Thymus (tissue), 11 donors: ENCODE measurements at regions not wholly inside any gene's neighbourhood (a gene's known extent, or its start where the extent isn't known, plus 50 kb on each side); places are given as distances from the start of the nearest gene placed in this dataset.

Experiments
- DNase-seq, 9 donors: peaks; one replicate each; pipeline ENCODE4 v3.0.0-alpha.2; 2013; ENCODE audit warnings: low spot score in 9 of 9, low read depth in 6 of 9, missing footprints in 1 of 9
- H3K27ac ChIP-seq, 2 donors: one replicate each; pipeline ENCODE4 v1.5.1; 2013; ENCODE audit warnings: control low read depth in 1 of 2, low read depth in 1 of 2, low read length in 1 of 2, mild to moderate bottlenecking in 1 of 2, moderate library complexity in 1 of 2
- H3K27me3 ChIP-seq, 2 donors: one replicate each; pipeline ENCODE4 v1.5.1; 2013; ENCODE audit warnings: low read length in 1 of 2; ENCODE audit not compliant: control insufficient read depth in 2 of 2, insufficient read depth in 1 of 2
- H3K36me3 ChIP-seq, 2 donors: one replicate each; pipeline ENCODE4 v1.5.1; 2013; ENCODE audit warnings: low read length in 1 of 2, mild to moderate bottlenecking in 1 of 2, moderate library complexity in 1 of 2; ENCODE audit not compliant: control insufficient read depth in 2 of 2, insufficient read depth in 2 of 2
- H3K4me1 ChIP-seq, 2 donors: one replicate each; pipeline ENCODE4 v1.5.1; 2013; ENCODE audit warnings: low read length in 2 of 2; ENCODE audit not compliant: control insufficient read depth in 2 of 2, insufficient read depth in 2 of 2
- H3K4me3 ChIP-seq, 2 donors: one replicate each; pipeline ENCODE4 v1.5.1; 2013; ENCODE audit warnings: low read length in 2 of 2, control low read depth in 1 of 2, mild to moderate bottlenecking in 1 of 2
- H3K9me3 ChIP-seq, 2 donors: one replicate each; pipeline ENCODE4 v1.5.1; 2013; ENCODE audit warnings: low read length in 1 of 2, mild to moderate bottlenecking in 1 of 2; ENCODE audit not compliant: control insufficient read depth in 2 of 2, insufficient read depth in 1 of 2
- WGBS: extraction: QIAGEN DNeasy Blood & Tissue Kit; methylation state at CpG from one replicate; pipeline ENCODE4 v1.1.7; 2013; 5-methylcytosine and 5-hydroxymethylcytosine counted together
- donor health status: healthy.

- DNase-seq = no peak
- H3K36me3 ChIP-seq = no peaks in the 10 kb centered on the region
- peaks cover 14 to 67% of the 10 kb centered on the region in 2 donors for H3K4me1 ChIP-seq
- H3K27ac ChIP-seq = no peak overlapping the region
- H3K9me3 ChIP-seq = peaks cover 0 to 7% of the 10 kb centered on the region in 2 donors
- 95% methylated on average over 2 of the region's 2 CpGs for WGBS
- H3K4me3 ChIP-seq = no peak overlapping the region
- H3K27me3 ChIP-seq = no peaks in the 10 kb centered on the region
Measured at GRCh38 chr1:108046026-108046425, 81.0 kb upstream of the VAV3 start.

GRCh38 chr1:108045460-108045859 is 80.5 kb upstream of the VAV3 start:
- Histone ChIP-seq H3K9me3 (peaks cover 0 to 7% of the 10 kb centered on the region in 2 donors), H3K4me3 (no peak overlapping the region), H3K4me1 (peaks cover 9 to 63% of the 10 kb centered on the region in 2 donors), H3K27me3 (no peaks in the 10 kb centered on the region), H3K36me3 (no peaks in the 10 kb centered on the region), H3K27ac (peak overlapping the region; percentile 75 to 82)
- DNase-seq = peak in 2 of 9 donors; percentile 41 to 60
- WGBS = 86% methylated on average over 7 of the region's 7 CpGs

DNA sequence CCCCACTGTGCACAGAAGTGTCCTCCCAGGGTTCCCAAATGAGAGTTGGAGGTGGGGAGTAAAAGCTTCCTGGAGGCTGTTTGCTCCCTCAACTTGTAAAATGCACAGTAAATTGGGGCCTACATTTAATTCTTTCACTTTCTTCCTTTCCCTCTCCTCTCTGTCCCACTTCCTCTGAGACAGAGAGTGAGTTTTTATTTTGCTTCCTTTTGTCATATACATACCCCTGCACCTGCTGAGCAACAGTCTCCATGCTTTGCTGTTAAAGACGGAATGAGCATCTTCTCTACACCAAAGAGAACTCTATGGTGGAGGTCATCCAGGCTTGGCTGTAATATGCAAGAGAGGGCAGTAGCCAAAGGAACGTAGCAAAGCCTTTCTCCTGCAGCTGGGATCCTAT is 79.3 kb upstream of the VAV3 start:
- Histone ChIP-seq H3K9me3 (peaks cover 0 to 4% of the 10 kb centered on the region in 2 donors), H3K27ac (peak overlapping the region; percentile 62 to 82), H3K36me3 (no peaks in the 10 kb centered on the region), H3K4me1 (peaks cover 8 to 53% of the 10 kb centered on the region in 2 donors), H3K27me3 (no peaks in the 10 kb centered on the region), H3K4me3 (no peak overlapping the region)
- 67% methylated on average over 2 of the region's 2 CpGs for WGBS
- peak in 1 of 9 donors; percentile 59 for DNase-seq

DNA sequence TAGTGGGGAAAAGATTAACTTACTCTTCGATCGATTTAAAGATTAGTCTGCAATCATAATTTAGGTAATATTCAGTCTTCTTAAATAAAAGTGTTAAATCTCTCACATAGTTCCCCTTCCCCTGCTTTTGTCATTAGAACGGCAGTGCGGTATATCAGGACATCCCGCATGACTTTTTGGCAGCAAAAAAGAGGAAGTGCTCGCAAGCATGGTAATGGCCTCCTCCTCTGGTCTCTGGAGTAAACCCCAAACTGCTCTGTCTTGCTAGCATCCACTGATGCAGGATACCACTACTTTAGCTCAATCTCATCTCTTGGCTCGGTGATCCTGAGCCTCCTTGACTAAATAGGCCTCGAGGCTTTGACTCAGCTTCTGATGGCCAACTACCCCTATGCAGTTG is 78.7 kb upstream of the VAV3 start:
- 55% methylated on average over 8 of the region's 8 CpGs for WGBS
- Histone ChIP-seq H3K4me1 (peaks cover 8 to 48% of the 10 kb centered on the region in 2 donors), H3K27ac (peak overlapping the region in 1 of 2 donors; percentile 82), H3K36me3 (no peaks in the 10 kb centered on the region), H3K27me3 (no peaks in the 10 kb centered on the region), H3K4me3 (no peak overlapping the region), H3K9me3 (peaks cover 0 to 2% of the 10 kb centered on the region in 2 donors)
- peak in 1 of 9 donors; percentile 21 for DNase-seq

GRCh38 chr1:108042610-108043009 is 77.6 kb upstream of the VAV3 start:
- Histone ChIP-seq H3K4me3 (no peak overlapping the region), H3K27ac (no peak overlapping the region), H3K4me1 (peaks cover 8 to 46% of the 10 kb centered on the region in 2 donors), H3K27me3 (no peaks in the 10 kb centered on the region), H3K9me3 (no peaks in the 10 kb centered on the region), H3K36me3 (no peaks in the 10 kb centered on the region)
- WGBS = 100% methylated on average over 1 of the region's 1 CpG
- no peak for DNase-seq

GRCh38 chr1:108041360-108042142 is 76.6 kb upstream of the VAV3 start:
- Histone ChIP-seq H3K27ac (peak overlapping the region; percentile 33 to 72), H3K27me3 (no peaks in the 10 kb centered on the region), H3K9me3 (no peaks in the 10 kb centered on the region), H3K36me3 (no peaks in the 10 kb centered on the region), H3K4me1 (peaks cover 8 to 42% of the 10 kb centered on the region in 2 donors), H3K4me3 (no peak overlapping the region)
- peak in 2 of 9 donors; percentile 47 to 74 for DNase-seq
- 53% methylated on average over 7 of the region's 7 CpGs for WGBS

DNA sequence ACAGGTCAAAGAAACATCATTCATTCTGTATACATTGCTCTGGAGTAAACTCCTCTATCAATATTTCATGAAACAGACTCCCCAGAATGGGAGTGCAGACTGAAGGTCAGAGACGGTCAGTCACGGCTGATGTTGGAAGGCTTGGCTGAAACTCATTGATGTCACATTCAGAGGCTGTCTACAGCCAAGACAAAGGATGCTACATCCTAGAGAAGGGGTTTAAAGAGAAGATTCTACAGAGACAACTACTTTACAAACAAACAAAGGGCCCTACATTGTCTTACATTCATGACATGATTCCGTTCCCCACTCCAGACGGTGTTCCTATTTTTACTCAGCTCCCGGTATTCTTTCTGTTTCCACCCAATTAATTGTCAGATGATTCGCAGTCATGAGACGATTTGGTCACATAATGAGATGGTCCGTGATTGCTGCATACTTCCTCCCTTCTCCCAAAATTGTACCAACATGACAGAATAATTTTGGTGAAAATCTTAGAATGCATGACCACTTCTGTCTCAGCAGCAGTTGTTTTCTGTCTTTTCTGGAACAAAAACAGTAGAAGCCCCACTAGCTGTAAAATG is 73.8 kb upstream of the VAV3 start:
- peaks cover 0 to 18% of the 10 kb centered on the region in 2 donors for H3K4me1 ChIP-seq
- H3K27ac ChIP-seq = no peak overlapping the region
- no peaks in the 10 kb centered on the region for H3K9me3 ChIP-seq
- DNase-seq = no peak
- no peak overlapping the region for H3K4me3 ChIP-seq
- no peaks in the 10 kb centered on the region for H3K27me3 ChIP-seq
- WGBS = 96% methylated on average over 8 of the region's 8 CpGs
- H3K36me3 ChIP-seq = no peaks in the 10 kb centered on the region

GRCh38 chr1:108036796-108037562 is 72.0 kb upstream of the VAV3 start:
- DNase-seq = no peak
- Histone ChIP-seq H3K9me3 (no peaks in the 10 kb centered on the region), H3K4me3 (no peak overlapping the region), H3K36me3 (no peaks in the 10 kb centered on the region), H3K4me1 (peaks cover 0 to 11% of the 10 kb centered on the region in 2 donors), H3K27me3 (no peaks in the 10 kb centered on the region), H3K27ac (no peak overlapping the region)
- WGBS = 99% methylated on average over 3 of the region's 3 CpGs

GRCh38 chr1:108034396-108034795 is 69.4 kb upstream of the VAV3 start:
- Histone ChIP-seq H3K4me1 (no peaks in the 10 kb centered on the region), H3K9me3 (no peaks in the 10 kb centered on the region), H3K4me3 (no peak overlapping the region), H3K36me3 (no peaks in the 10 kb centered on the region), H3K27me3 (no peaks in the 10 kb centered on the region), H3K27ac (no peak overlapping the region)
- DNase-seq = no peak
- WGBS = 93% methylated on average over 1 of the region's 1 CpG
